ENCODE measurements at regions not wholly inside any gene's neighbourhood (a gene's known extent, or its start where the extent isn't known, plus 50 kb on each side); places are given as distances from the start of the nearest gene placed in this dataset.

GRCh38 chr7:115491744-115492380 is 538.7 kb downstream of the TFEC start:
- no peak overlapping the region for H3K4me3 ChIP-seq (ENCODE audit: low read length)
- peak overlapping the region; percentile 1 for H3K4me2 ChIP-seq (ENCODE audit: low read length)
- H3K27me3 ChIP-seq (ENCODE audit: control insufficient read depth, insufficient read depth, low read length): no peaks in the 10 kb centered on the region
- no peak overlapping the region for H3K9ac ChIP-seq (ENCODE audit: low read depth, low read length)
- peaks cover 34% of the 10 kb centered on the region for H3K4me1 ChIP-seq (ENCODE audit: control insufficient read depth, insufficient read depth, low read length)
- H3K36me3 ChIP-seq (ENCODE audit: insufficient read depth, low read length): no peaks in the 10 kb centered on the region
- H3K9me3 ChIP-seq (replicated peaks; ENCODE audit: low read length): no peaks in the 10 kb centered on the region

- no peaks in the 10 kb centered on the region for H3K27me3 ChIP-seq (ENCODE audit: control insufficient read depth, insufficient read depth, low read length)
- no peaks in the 10 kb centered on the region for H3K36me3 ChIP-seq (ENCODE audit: insufficient read depth, low read length)
- no peak overlapping the region for H3K4me2 ChIP-seq (ENCODE audit: low read length)
These were observed 551.1 kb downstream of the TFEC start for GRCh38 chr7:115479448-115479847.

GRCh38 chr7:115478426-115478825 is 552.1 kb downstream of the TFEC start:
- H3K27me3 ChIP-seq (ENCODE audit: control insufficient read depth, insufficient read depth, low read length): no peaks in the 10 kb centered on the region

More at GRCh38 chr7:115479448-115479847, 551.1 kb downstream of the TFEC start:
- Histone ChIP-seq H3K9ac (ENCODE audit: low read depth, low read length) (no peak overlapping the region), H3K9me3 (replicated peaks; ENCODE audit: low read length) (no peaks in the 10 kb centered on the region), H3K4me3 (ENCODE audit: low read length) (no peak overlapping the region), H3K4me1 (ENCODE audit: control insufficient read depth, insufficient read depth, low read length) (peaks cover 21% of the 10 kb centered on the region)

DNA sequence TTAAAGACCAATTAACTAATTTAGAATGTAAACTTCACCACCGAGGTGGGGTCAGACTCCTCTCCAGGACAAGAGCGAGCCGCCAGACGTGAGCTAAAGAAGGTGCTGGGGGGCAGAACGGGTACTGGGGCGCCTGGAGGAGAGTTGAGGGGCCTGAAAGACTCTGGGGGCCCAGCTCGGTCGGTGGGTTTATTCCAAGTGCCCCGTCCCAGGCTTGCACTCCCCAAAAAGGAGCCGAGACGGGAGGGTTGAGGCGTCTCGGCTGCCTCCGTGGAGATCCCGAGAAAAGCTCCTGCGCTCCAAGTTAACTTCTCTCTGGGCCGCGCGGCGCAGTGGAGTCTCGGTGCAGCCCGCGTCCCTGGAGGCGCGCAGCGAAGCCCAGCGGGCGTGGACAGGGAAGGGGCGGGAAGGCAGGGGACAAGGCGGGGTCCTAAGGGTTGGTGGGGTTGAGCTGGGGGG is 553.3 kb downstream of the TFEC start:
- Histone ChIP-seq H3K9ac (ENCODE audit: low read depth, low read length) (peak overlapping the region; percentile 73), H3K27me3 (ENCODE audit: control insufficient read depth, insufficient read depth, low read length) (no peaks in the 10 kb centered on the region), H3K36me3 (ENCODE audit: insufficient read depth, low read length) (no peaks in the 10 kb centered on the region), H3K4me3 (ENCODE audit: low read length) (peak overlapping the region; percentile 71), H3K4me2 (ENCODE audit: low read length) (peak overlapping the region; percentile 92), H3K4me1 (ENCODE audit: control insufficient read depth, insufficient read depth, low read length) (peaks cover 21% of the 10 kb centered on the region), H3K9me3 (replicated peaks; ENCODE audit: low read length) (no peaks in the 10 kb centered on the region)

More at GRCh38 chr7:115478426-115478825, 552.1 kb downstream of the TFEC start:
- H3K9ac ChIP-seq (ENCODE audit: low read depth, low read length): no peak overlapping the region
- peaks cover 21% of the 10 kb centered on the region for H3K4me1 ChIP-seq (ENCODE audit: control insufficient read depth, insufficient read depth, low read length)
- no peak overlapping the region for H3K4me3 ChIP-seq (ENCODE audit: low read length)
- no peaks in the 10 kb centered on the region for H3K36me3 ChIP-seq (ENCODE audit: insufficient read depth, low read length)
- peak overlapping the region; percentile 28 for H3K4me2 ChIP-seq (ENCODE audit: low read length)
- no peaks in the 10 kb centered on the region for H3K9me3 ChIP-seq (replicated peaks; ENCODE audit: low read length)

DNA sequence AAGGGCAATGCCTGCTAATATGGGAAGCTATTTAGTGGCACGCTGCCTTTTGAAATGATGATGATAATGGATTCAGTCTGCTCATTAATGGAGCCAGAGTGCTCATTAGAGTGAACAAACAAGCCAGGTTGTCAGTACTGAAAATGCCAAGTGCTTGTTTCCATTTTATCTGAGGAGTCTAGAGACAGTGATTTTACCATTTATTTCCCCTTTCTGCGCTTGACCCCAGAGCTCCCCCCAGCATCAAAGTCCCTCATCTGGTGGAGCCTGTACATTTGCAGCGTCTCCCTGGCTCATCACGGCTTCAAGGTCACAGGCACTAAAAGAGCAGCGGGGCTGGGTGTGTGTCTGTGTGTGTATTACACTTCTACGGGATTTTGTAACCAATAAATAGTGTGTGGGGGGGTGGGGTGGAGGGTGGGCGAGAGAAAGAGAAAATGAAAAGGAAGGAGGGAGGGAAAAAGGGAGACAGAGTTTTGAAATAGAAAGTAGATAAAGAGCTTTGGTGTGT is 553.8 kb downstream of the TFEC start:
- H3K36me3 ChIP-seq (ENCODE audit: insufficient read depth, low read length): no peaks in the 10 kb centered on the region
- peaks cover 21% of the 10 kb centered on the region for H3K4me1 ChIP-seq (ENCODE audit: control insufficient read depth, insufficient read depth, low read length)
- H3K4me2 ChIP-seq (ENCODE audit: low read length): peak overlapping the region; percentile 92
- peak overlapping the region; percentile 73 for H3K9ac ChIP-seq (ENCODE audit: low read depth, low read length)
- H3K9me3 ChIP-seq (replicated peaks; ENCODE audit: low read length): no peaks in the 10 kb centered on the region
- H3K27me3 ChIP-seq (ENCODE audit: control insufficient read depth, insufficient read depth, low read length): no peaks in the 10 kb centered on the region
- peak overlapping the region; percentile 71 for H3K4me3 ChIP-seq (ENCODE audit: low read length)

DNA sequence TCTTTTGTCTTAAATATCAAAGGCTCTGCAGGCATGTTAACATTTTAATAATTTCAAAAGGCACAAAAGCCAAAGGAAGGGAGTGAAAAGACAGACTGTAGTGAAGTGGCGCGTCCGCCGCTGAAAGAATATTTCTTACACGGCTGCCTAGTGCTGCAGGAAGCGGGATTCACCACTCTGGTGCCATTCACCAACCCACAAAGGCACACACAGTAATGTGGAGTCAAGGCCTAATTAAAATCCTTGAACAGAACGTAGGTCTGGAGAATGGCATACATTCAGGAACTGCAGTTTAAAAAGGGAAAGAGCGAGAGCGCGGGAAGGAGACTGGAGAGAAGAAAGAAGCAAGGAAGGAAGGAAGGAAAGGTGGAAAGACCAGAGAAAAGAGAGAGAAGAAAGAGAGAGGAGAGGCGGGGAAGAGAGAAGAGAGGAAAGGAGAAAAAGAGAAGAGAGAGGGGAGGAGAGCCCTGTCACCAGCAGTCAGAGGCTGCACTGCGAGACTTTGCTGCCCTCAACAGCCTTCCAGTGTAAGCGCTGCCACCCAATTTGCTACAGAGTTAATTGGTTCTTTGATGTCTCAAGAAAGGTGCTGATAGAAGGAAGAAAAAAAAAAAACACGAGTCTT is 554.0 kb downstream of the MDFIC start:
- Histone ChIP-seq H3K4me2 (ENCODE audit: low read length) (no peak overlapping the region), H3K27me3 (ENCODE audit: control insufficient read depth, insufficient read depth, low read length) (no peaks in the 10 kb centered on the region)

DNA sequence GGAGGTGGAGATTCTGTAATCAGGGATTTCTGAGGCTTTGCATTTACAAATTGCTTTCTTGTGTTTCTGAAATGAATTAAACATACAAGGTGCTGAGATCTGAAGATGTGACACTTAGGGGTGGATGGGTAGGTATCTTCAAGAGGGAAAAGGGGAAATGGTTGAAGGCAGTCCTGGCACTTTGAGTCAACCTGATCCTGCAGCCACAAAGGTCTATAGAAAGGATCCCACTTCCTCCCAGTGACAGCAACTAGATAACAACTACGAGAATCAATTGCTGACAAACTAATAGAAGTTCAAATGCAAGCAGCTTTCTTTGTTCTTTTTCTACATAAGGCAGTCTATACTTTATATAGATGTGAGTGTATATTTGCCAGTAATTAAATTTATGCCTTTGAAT is 553.3 kb downstream of the MDFIC start:
- no peaks in the 10 kb centered on the region for H3K36me3 ChIP-seq (ENCODE audit: insufficient read depth, low read length)
- H3K4me2 ChIP-seq (ENCODE audit: low read length): no peak overlapping the region
- no peak overlapping the region for H3K9ac ChIP-seq (ENCODE audit: low read depth, low read length)
- H3K9me3 ChIP-seq (replicated peaks; ENCODE audit: low read length): no peaks in the 10 kb centered on the region
- peaks cover 21% of the 10 kb centered on the region for H3K4me1 ChIP-seq (ENCODE audit: control insufficient read depth, insufficient read depth, low read length)
- no peak overlapping the region for H3K4me3 ChIP-seq (ENCODE audit: low read length)
- no peaks in the 10 kb centered on the region for H3K27me3 ChIP-seq (ENCODE audit: control insufficient read depth, insufficient read depth, low read length)

More for the DNA sequence above, 554.0 kb downstream of the MDFIC start:
- peaks cover 21% of the 10 kb centered on the region for H3K4me1 ChIP-seq (ENCODE audit: control insufficient read depth, insufficient read depth, low read length)
- no peak overlapping the region for H3K4me3 ChIP-seq (ENCODE audit: low read length)
- no peaks in the 10 kb centered on the region for H3K9me3 ChIP-seq (replicated peaks; ENCODE audit: low read length)
- H3K9ac ChIP-seq (ENCODE audit: low read depth, low read length): no peak overlapping the region
- no peaks in the 10 kb centered on the region for H3K36me3 ChIP-seq (ENCODE audit: insufficient read depth, low read length)

GRCh38 chr7:115474137-115474536 is 552.2 kb downstream of the MDFIC start:
- Histone ChIP-seq H3K27me3 (ENCODE audit: control insufficient read depth, insufficient read depth, low read length) (no peaks in the 10 kb centered on the region), H3K4me1 (ENCODE audit: control insufficient read depth, insufficient read depth, low read length) (peaks cover 21% of the 10 kb centered on the region), H3K36me3 (ENCODE audit: insufficient read depth, low read length) (no peaks in the 10 kb centered on the region), H3K4me3 (ENCODE audit: low read length) (no peak overlapping the region), H3K4me2 (ENCODE audit: low read length) (no peak overlapping the region), H3K9me3 (replicated peaks; ENCODE audit: low read length) (no peaks in the 10 kb centered on the region), H3K9ac (ENCODE audit: low read depth, low read length) (no peak overlapping the region)

- Histone ChIP-seq H3K4me3 (ENCODE audit: low read length) (no peak overlapping the region), H3K4me2 (ENCODE audit: low read length) (no peak overlapping the region), H3K27me3 (ENCODE audit: control insufficient read depth, insufficient read depth, low read length) (no peaks in the 10 kb centered on the region), H3K36me3 (ENCODE audit: insufficient read depth, low read length) (no peaks in the 10 kb centered on the region), H3K9ac (ENCODE audit: low read depth, low read length) (no peak overlapping the region), H3K4me1 (ENCODE audit: control insufficient read depth, insufficient read depth, low read length) (peaks cover 3% of the 10 kb centered on the region), H3K9me3 (replicated peaks; ENCODE audit: low read length) (no peaks in the 10 kb centered on the region)
These were observed 550.0 kb downstream of the MDFIC start for GRCh38 chr7:115471891-115472290.

DNA sequence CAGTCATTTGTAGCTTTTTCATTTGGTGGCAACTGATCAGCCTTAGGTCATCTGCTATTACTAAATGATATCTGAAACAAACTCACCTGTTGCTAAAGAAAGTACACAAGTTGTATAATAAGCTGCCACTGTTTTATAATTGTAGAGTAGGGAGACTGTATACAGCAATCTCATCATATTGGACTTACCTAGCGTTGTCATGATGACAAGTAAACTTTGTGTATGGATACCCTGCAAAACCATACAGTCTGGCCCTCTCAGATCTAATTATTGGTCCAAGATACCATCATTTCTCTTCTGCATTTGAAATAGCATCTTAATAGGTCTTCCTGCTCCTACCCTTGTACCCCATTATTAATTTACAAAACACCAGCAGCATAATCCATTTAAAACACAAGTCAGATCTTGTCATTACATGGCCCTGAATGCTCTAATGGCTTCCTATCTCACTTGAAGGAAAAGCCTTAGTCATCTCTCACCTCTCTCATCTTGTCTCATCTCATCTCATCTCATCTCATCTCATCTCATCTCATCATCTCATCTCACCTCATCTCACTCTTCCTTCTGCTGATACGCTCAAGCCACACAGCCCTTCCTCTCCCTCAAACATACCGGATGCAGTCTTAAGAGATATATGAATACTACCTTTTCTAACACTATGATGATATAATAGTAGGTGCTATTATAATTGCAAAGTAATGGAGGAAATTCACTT is 540.6 kb downstream of the MDFIC start:
- H3K36me3 ChIP-seq (ENCODE audit: insufficient read depth, low read length): no peaks in the 10 kb centered on the region
- no peak overlapping the region for H3K4me2 ChIP-seq (ENCODE audit: low read length)
- H3K9ac ChIP-seq (ENCODE audit: low read depth, low read length): no peak overlapping the region

GRCh38 chr7:115449689-115450088 is 527.8 kb downstream of the MDFIC start:
- Histone ChIP-seq H3K4me1 (ENCODE audit: control insufficient read depth, insufficient read depth, low read length) (no peaks in the 10 kb centered on the region), H3K4me2 (ENCODE audit: low read length) (no peak overlapping the region), H3K27me3 (ENCODE audit: control insufficient read depth, insufficient read depth, low read length) (no peaks in the 10 kb centered on the region)

More for the DNA sequence above, 540.6 kb downstream of the MDFIC start:
- Histone ChIP-seq H3K9me3 (replicated peaks; ENCODE audit: low read length) (no peaks in the 10 kb centered on the region), H3K4me1 (ENCODE audit: control insufficient read depth, insufficient read depth, low read length) (no peaks in the 10 kb centered on the region), H3K4me3 (ENCODE audit: low read length) (no peak overlapping the region), H3K27me3 (ENCODE audit: control insufficient read depth, insufficient read depth, low read length) (no peaks in the 10 kb centered on the region)

More at GRCh38 chr7:115449689-115450088, 527.8 kb downstream of the MDFIC start:
- H3K9ac ChIP-seq (ENCODE audit: low read depth, low read length): no peak overlapping the region
- no peaks in the 10 kb centered on the region for H3K36me3 ChIP-seq (ENCODE audit: insufficient read depth, low read length)
- H3K4me3 ChIP-seq (ENCODE audit: low read length): no peak overlapping the region
- no peaks in the 10 kb centered on the region for H3K9me3 ChIP-seq (replicated peaks; ENCODE audit: low read length)

Measured in skeletal muscle satellite cell (primary cell).